ENCODE measurements at regions not wholly inside any gene's neighbourhood (a gene's known extent, or its start where the extent isn't known, plus 50 kb on each side); places are given as distances from the start of the nearest gene placed in this dataset.

- no peak for DNase-seq
These were observed 975.7 kb upstream of the RBFOX1 start for GRCh38 chr16:6356911-6357310.

DNA sequence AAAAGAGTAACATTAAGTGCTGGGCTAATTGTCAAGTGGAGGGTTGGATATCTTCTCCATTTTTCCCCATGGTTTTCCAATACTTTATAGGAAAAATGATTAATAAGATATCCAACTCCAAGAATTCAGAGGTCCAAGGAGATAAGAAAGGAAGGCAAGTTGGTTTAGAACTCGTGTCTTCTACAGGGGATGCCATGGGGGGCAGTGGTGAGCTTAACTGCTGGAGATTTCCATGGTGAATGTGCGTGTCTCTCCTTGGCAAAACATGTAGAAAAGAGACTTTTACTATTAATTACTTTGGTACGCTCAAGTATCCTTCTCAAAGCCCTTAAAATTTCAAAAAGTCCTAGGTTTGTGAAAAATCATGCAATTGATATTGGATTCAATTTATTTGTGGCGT, 982.9 kb upstream of the RBFOX1 start:
- DNase-seq: no peak

- DNase-seq: no peak
These were observed 987.6 kb upstream of the RBFOX1 start for GRCh38 chr16:6345090-6345489.

DNA sequence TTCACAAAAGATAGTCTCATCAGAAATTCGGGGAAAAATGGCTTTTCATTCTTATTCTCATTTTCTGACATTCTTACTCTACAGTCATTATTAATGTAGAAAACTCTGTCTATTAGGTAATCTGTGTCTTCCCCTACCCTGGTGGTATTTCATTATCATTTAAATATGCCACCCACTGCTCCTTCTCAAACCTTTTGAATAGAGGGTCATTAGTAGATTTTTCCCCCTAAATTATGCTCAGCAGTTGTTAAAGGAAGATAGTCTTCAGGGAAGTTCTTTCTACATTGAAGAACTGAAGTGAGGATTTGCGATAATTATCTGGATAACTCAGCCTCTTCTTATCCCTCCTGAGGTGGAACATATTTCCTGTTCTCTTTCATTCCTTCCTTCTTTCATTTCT, 989.5 kb upstream of the RBFOX1 start:
- no peak for DNase-seq

- DNase-seq: no peak
These were observed 990.7 kb upstream of the RBFOX1 start for GRCh38 chr16:6341981-6342380.

GRCh38 chr16:6335072-6335471, 997.6 kb upstream of the RBFOX1 start:
- DNase-seq: no peak

GRCh38 chr16:6331770-6332169, 1000.9 kb upstream of the RBFOX1 start:
- no peak for DNase-seq

DNA sequence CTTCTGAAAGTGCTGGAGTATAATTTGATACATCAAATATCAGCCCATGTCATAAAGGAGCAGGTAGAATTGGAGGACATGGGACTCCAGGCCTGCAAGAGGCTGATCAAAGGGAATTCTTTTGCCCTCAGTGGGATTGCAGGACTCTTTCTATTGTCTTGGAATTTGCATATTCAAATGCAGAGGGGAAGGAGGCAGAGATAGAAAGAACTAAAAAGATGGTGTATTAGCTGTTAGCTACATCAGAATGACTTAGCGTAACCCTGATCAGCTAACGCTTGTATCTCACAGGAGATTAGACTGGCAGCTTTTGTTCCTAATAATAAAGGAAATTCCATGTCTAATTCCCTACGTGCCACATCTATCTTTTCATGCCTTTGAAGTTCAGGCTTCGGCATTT, 1014.7 kb upstream of the RBFOX1 start:
- DNase-seq: no peak

- DNase-seq: no peak
These were observed 1023.4 kb upstream of the RBFOX1 start for GRCh38 chr16:6309271-6309670.

- DNase-seq: no peak
These were observed 1024.5 kb upstream of the RBFOX1 start for GRCh38 chr16:6308176-6308575.

GRCh38 chr16:6300523-6300922, 1032.1 kb upstream of the RBFOX1 start:
- no peak for DNase-seq

DNA sequence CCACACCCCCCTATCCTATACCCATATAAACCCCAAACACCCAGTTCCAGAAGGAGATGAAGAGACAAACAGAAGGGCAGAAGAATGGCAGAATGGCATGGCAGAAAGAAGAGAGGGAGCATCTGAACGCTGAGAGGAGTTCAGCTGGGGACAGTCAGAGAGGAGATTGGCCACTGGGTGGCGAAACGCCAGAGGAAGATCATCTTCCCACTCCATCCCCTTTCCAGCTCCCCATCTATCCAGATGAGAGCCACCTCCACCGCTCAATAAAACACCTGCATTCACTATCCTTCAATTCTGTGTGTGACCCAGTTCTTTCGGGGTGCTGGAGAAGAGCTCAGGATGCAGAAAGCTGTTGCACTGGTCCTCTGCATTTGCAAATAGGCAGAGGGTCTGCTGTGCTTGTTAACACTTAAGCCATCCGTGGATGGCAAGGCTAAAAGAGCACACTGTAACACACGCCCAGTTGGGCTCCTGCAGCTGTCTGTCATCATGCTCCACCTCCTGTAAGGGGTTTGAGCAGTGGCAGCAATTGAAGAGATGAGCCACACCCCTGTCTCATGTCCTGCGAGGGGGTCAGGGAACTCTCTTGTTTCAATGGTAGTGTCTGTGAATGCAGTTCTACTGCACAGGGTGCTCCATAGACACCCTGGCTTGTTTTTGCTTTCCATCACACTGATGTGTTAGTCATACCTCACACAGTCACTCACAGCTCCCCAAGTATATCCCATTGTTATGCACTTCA, 1034.8 kb upstream of the RBFOX1 start:
- DNase-seq: no peak

DNA sequence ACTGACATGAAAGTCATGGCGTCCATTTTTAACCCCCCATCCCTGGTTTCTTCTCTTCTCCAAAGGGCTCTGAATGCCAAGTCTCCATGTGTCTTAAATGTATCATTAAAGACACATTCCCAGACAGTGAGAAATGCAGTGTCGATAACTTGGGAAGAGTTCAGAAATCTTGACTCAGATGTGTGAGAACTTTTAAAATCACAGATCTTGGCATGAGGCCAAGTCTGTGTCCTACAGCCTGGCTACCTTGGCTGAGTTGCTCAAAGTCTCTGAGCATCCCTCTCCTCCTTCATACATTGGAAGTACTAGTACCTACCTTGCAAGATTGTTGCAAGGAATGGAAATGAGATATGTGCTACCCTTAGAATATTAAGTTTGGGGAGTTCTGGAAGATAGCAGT, 1046.5 kb upstream of the RBFOX1 start:
- DNase-seq: no peak

DNA sequence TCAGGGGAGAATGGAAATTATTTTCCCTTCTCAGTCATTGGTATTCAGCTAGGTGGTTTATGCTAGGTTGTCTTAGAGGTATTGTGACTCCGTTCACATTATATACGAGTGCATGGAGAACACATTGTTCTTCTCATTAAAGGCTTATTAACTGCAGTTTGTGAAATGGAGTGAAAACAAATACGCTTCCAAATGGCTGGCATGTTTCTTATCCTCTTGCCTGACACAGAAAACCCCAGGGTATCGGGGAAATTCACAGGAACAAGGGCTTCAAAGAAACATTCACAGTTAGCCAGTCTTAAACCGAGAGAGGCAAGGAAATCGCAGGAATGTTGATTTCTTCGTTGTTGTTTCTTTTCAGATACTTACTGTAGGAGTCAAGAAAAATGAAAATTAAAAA, 1047.9 kb upstream of the RBFOX1 start:
- no peak for DNase-seq

DNA sequence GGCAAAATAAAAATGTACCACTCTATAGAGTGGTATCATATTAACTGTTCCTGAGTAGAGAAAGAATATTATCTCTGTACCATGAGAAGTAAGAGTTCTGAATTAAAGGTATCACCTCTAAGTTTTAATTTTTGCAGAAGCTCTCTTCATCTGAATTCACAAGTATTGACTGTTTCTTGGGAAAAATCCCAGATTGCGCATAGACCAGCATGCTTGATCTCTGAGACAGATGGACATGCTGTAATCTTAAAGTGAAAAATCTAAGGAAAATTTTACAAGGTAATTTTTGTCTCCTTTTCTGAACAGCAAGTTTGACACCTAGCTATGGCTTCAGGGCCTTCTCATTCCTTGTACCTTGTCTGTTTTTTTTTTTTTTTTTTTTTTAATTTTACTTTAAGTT, 1050.7 kb upstream of the RBFOX1 start:
- DNase-seq: no peak

- no peak for DNase-seq
These were observed 1051.4 kb upstream of the RBFOX1 start for GRCh38 chr16:6281274-6281673.

- DNase-seq: no peak
These were observed 1052.6 kb upstream of the RBFOX1 start for GRCh38 chr16:6280055-6280454.

- DNase-seq: no peak
These were observed 1053.4 kb upstream of the RBFOX1 start for GRCh38 chr16:6279286-6279685.

- no peak for DNase-seq
These were observed 1058.3 kb upstream of the RBFOX1 start for GRCh38 chr16:6274351-6274750.

GRCh38 chr16:6267682-6268081, 1065.0 kb upstream of the RBFOX1 start:
- no peak for DNase-seq

DNA sequence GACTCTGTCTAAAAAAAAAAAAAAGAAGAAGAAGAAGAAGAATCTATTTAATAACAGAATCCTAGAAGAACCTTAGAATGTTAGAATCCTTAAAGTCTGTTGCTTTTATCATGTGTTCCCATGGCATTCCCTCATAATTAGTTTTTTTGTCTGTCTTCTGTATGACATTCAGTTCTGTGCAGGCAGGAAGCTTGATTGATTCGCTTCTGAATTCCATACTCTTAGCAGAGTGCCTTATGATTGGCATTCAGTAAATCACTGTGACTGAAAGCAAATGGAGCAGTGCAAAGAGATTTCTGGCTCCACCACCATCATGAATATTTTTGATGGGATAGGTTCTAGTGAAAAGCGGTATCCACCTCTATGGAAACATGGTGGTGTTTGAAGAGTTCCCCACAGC, 1065.9 kb upstream of the RBFOX1 start:
- no peak for DNase-seq

DNA sequence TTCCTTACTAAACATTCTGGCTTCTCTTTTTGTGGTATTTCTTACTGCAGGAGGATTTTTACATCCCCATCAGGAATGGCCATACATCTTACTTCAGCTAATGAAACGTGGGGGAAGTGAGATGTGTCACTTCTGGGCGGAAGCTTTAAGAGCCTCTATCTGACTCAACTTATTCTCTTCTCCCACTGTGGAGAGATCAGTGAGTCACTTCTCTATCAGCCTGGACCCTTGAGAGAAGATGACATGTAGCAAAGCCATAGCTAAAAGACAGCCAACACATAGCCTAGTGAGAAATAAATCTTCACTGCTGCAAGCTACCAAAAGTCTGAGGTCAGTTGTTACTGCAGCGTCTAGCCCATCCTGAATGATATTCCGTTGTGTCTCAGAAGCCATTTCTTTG, 1066.7 kb upstream of the RBFOX1 start:
- DNase-seq: no peak

GRCh38 chr16:6258056-6258455, 1074.6 kb upstream of the RBFOX1 start:
- DNase-seq: no peak

DNA sequence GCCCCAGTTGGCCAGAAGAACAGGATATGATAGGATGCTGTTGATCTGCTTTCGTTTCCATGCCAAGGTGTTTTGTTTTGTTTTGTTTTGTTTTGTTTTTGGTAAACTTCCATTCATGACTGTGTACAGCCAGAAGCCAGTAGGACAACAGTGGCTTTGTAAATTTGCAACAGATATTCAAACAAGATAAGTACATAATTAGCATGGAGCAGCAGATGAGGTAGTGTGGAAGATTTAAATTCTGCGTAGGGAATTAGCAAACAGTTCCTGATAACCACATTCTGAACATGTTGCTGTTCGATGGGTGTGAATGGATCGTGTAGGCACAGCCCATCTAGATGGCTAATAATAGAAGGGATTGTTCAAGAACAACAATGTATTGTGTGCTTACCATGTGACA, 1080.1 kb upstream of the RBFOX1 start:
- no peak for DNase-seq

GRCh38 chr16:6250511-6250910, 1082.1 kb upstream of the RBFOX1 start:
- no peak for DNase-seq

DNA sequence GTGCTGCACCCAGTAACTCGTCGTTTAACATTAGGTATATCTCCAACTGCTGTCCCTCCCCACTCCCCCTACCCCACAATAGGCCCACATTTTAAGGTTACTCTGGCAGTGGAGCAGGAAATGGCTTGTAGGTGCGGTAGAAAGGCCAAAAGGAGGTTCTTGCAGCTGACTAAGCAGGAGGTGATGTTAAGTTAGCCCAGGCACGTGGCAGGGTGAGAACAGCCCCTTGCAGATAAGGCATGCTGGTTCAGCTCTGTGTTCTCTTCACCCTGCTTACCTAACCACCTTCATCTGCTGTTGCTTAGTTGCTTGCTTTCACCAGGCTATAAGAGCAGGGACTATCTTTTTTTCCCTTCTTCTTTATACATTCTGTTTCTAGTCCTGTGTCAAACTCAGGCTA, 1082.8 kb upstream of the RBFOX1 start:
- DNase-seq: no peak
